Smooth muscle cell (in vitro differentiated cells): ENCODE measurements at regions not wholly inside any gene's neighbourhood (a gene's known extent, or its start where the extent isn't known, plus 50 kb on each side); places are given as distances from the start of the nearest gene placed in this dataset.

ENCODE experiments used
- DNase-seq: peaks from one replicate; lab custom pipeline; 2025; ENCODE audit not compliant: unreplicated experiment; lab: John Stamatoyannopoulos, UW
- H2AFZ ChIP-seq: fragments of 200-600 bp; sonication (generic); 2 replicates; pipeline ENCODE4 v1.6.0; 2016; ENCODE audit warnings: antibody characterized with exemption, low read depth, mild to moderate bottlenecking
- H3F3A ChIP-seq: fragments of 200-600 bp; sonication (generic); 2 replicates; pipeline ENCODE4 v1.6.0; 2017; ENCODE audit warnings: antibody characterized with exemption, low read depth
- H3K27ac ChIP-seq: fragments of 200-600 bp; sonication (generic); 2 replicates; pipeline ENCODE4 v1.5.1; 2016; ENCODE audit warnings: low read depth, mild to moderate bottlenecking
- H3K27me3 ChIP-seq: fragments of 200-600 bp; sonication (generic); 2 replicates; pipeline ENCODE4 v1.6.1; 2016; ENCODE audit warnings: low read depth, mild to moderate bottlenecking
- H3K36me3 ChIP-seq: fragments of 200-600 bp; sonication (generic); 2 replicates; pipeline ENCODE4 v1.5.1; 2016; ENCODE audit warnings: low read depth
- H3K4me1 ChIP-seq: fragments of 200-600 bp; sonication (generic); 2 replicates; pipeline ENCODE4 v1.5.1; 2016; ENCODE audit warnings: low read depth
- H3K4me2 ChIP-seq: fragments of 200-600 bp; sonication (generic); 2 replicates; pipeline ENCODE4 v1.6.0; 2016; ENCODE audit warnings: mild to moderate bottlenecking
- H3K4me3 ChIP-seq: fragments of 200-600 bp; sonication (generic); 2 replicates; pipeline ENCODE4 v1.5.1; 2016; ENCODE audit warnings: mild to moderate bottlenecking
- H3K79me2 ChIP-seq: fragments of 200-600 bp; sonication (generic); 2 replicates; pipeline ENCODE4 v1.6.0; 2016; ENCODE audit warnings: low read depth, mild to moderate bottlenecking
- H3K9ac ChIP-seq: fragments of 200-600 bp; sonication (generic); 2 replicates; pipeline ENCODE4 v1.6.0; 2016; ENCODE audit warnings: low read depth
- H3K9me3 ChIP-seq: fragments of 200-600 bp; sonication (generic); replicated peaks from 2 replicates; pipeline ENCODE4 v1.5.1; 2016; ENCODE audit warnings: low read depth
- H4K20me1 ChIP-seq: fragments of 200-600 bp; sonication (generic); 2 replicates; pipeline ENCODE4 v1.6.0; 2016; ENCODE audit warnings: low read depth
- WGBS: methylation state at CpG from one replicate; pipeline ENCODE4 v1.1.7; 2016; ENCODE audit warnings: low lambda C conversion rate; 5-methylcytosine and 5-hydroxymethylcytosine counted together
- TF ChIP-seq, protein P1 (sequence below): fragments of 200-600 bp; sonication (generic); IDR thresholded peaks from 2 replicates; pipeline ENCODE4 v1.5.1; 2017; ENCODE audit warnings: borderline replicate concordance, mild to moderate bottlenecking, antibody characterized with exemption; ENCODE audit not compliant: insufficient read depth, poor library complexity, severe bottlenecking

DNA sequence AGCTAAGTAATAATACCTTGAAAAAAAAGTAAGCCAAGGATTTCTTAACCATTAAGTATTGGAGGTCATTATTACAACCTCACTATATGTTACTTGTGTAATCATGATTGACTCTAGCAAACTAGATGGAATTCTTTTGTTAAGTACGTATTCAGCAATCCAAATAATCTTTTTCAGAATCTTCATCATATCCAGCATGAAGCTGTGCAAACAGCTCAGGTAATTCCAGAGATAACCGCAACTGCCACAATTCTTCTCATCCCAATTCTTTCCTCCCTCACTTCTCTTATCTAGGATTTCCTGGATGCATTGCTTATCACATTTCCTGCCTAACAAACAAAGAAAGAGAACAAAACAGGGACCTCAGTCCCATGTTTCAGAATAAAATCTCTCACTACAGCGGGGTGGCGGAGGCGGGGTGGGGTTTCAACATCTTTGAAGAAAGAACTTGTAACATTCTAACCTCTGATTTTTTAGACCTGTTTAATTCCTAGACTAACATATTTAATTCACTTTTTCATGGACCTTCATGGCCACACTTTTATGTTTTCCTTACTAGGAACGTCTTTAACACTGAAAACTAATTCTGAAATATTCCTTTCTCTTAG lies 156.5 kb downstream of the POM121L12 start:
- DNase-seq, result no peak
- WGBS, result 90% methylated on average over 6 of the region's 6 CpGs
- Histone ChIP-seq H3K27me3 (no peaks in the 10 kb centered on the region), H3K9me3 (no peaks in the 10 kb centered on the region), H4K20me1 (no peaks in the 10 kb centered on the region), H3K79me2 (no peaks in the 10 kb centered on the region), H2AFZ (no peak overlapping the region), H3K9ac (no peak overlapping the region), H3K4me2 (no peak overlapping the region), H3K36me3 (no peaks in the 10 kb centered on the region), H3K4me1 (no peaks in the 10 kb centered on the region), H3K27ac (no peak overlapping the region), H3K4me3 (no peak overlapping the region), H3F3A (no peaks in the 10 kb centered on the region)
- TF ChIP-seq, protein P1, sequence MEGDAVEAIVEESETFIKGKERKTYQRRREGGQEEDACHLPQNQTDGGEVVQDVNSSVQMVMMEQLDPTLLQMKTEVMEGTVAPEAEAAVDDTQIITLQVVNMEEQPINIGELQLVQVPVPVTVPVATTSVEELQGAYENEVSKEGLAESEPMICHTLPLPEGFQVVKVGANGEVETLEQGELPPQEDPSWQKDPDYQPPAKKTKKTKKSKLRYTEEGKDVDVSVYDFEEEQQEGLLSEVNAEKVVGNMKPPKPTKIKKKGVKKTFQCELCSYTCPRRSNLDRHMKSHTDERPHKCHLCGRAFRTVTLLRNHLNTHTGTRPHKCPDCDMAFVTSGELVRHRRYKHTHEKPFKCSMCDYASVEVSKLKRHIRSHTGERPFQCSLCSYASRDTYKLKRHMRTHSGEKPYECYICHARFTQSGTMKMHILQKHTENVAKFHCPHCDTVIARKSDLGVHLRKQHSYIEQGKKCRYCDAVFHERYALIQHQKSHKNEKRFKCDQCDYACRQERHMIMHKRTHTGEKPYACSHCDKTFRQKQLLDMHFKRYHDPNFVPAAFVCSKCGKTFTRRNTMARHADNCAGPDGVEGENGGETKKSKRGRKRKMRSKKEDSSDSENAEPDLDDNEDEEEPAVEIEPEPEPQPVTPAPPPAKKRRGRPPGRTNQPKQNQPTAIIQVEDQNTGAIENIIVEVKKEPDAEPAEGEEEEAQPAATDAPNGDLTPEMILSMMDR, result no peak

DNA sequence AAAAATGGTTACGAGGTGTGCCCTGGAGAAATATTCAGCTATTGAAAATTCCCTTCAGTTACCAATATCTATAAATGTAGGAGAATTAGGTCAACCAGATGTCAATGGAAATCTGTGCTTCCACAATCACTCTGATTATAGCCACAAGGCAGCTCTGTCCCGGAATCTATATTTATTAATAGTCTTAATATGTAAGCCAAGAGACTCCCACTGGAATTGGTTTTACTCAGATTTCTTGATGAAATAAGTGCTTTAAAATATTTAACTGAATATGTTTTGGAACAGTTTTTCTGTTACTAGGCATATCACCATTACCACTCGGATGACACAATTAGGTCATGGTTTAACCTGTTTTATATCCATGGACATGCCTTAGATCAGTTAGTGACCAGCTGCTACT lies 169.6 kb downstream of the POM121L12 start:
- Histone ChIP-seq H3K9ac (no peak overlapping the region), H3K27me3 (no peaks in the 10 kb centered on the region), H2AFZ (no peak overlapping the region), H4K20me1 (no peaks in the 10 kb centered on the region), H3K9me3 (no peaks in the 10 kb centered on the region), H3K36me3 (no peaks in the 10 kb centered on the region), H3K4me3 (no peak overlapping the region), H3K27ac (no peak overlapping the region), H3K79me2 (no peaks in the 10 kb centered on the region), H3K4me2 (no peak overlapping the region), H3F3A (no peaks in the 10 kb centered on the region), H3K4me1 (no peaks in the 10 kb centered on the region)
- no peak for DNase-seq
- WGBS, result 99% methylated on average over 3 of the region's 3 CpGs
- TF ChIP-seq, protein P1, result no peak

DNA sequence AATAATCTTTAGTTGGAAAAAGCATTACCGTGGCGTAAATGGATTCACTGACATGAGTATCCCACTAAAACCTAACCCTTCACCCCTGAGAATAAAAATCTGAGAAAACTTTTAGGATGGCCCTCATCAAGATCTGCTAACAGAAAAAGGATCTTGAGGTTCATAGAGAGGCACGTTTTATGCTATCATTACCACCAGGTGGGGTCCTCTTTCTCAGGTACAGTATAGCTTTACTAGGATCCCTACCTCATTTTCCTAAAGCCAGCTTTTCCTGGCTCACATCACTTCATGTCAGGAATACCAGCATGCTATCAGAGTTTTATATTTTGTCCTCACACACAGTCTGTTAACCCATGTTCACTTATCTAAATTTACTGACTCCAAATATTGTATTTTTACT lies 173.7 kb downstream of the POM121L12 start:
- Histone ChIP-seq H3K9ac (no peak overlapping the region), H3K27me3 (no peaks in the 10 kb centered on the region), H2AFZ (no peak overlapping the region), H3K4me2 (no peak overlapping the region), H4K20me1 (no peaks in the 10 kb centered on the region), H3F3A (no peaks in the 10 kb centered on the region), H3K27ac (no peak overlapping the region), H3K4me1 (no peaks in the 10 kb centered on the region), H3K36me3 (no peaks in the 10 kb centered on the region), H3K79me2 (no peaks in the 10 kb centered on the region), H3K9me3 (no peaks in the 10 kb centered on the region), H3K4me3 (no peak overlapping the region)
- no peak for DNase-seq
- 71% methylated on average over 3 of the region's 3 CpGs for WGBS
- TF ChIP-seq, protein P1, result no peak

DNA sequence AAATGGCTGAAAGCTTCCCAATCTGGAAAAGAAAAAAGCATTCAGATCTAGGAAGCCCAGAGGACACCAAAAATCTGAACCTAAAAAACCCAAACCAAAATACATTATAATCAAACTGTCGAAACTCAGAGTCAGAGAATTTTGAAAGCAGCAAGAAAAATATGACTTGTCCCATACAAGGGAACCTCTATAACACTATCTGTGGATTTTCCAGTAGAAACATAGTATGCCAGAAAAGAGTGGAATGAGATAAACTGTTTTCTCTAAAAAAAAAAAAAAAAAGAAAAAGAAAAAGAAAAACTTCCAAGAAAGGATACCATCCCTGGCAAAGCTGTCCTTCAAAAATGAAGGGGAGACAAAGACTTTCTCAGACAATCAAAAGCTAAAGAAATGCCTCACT lies 179.0 kb downstream of the POM121L12 start:
- Histone ChIP-seq H3K4me1 (no peaks in the 10 kb centered on the region), H3K4me3 (no peak overlapping the region), H3K27ac (no peak overlapping the region), H4K20me1 (no peaks in the 10 kb centered on the region), H3F3A (no peaks in the 10 kb centered on the region), H2AFZ (no peak overlapping the region), H3K79me2 (no peaks in the 10 kb centered on the region), H3K36me3 (no peaks in the 10 kb centered on the region), H3K9me3 (peaks cover 5% of the 10 kb centered on the region), H3K27me3 (no peaks in the 10 kb centered on the region), H3K4me2 (no peak overlapping the region), H3K9ac (no peak overlapping the region)
- no peak for DNase-seq
- TF ChIP-seq, protein P1, result no peak
- 84% methylated on average over 1 of the region's 1 CpG for WGBS
